HepG2 (cell line): ENCODE measurements at regions not wholly inside any gene's neighbourhood (a gene's known extent, or its start where the extent isn't known, plus 50 kb on each side); places are given as distances from the start of the nearest gene placed in this dataset.

ENCODE experiments used
- ATAC-seq: fragments of 200-7000 bp; cut with Tn5 transposase; 3 replicates; pipeline ENCODE4 v1.9.1; 2020; ENCODE audit warnings: mild to moderate bottlenecking, moderate library complexity
- BruUV-seq: library from RNA; stranded (reverse); fragments of 400-500 nt; replicated peaks from 2 replicates; lab custom pipeline; 2021; lab: Mats Ljungman, UMichigan
- CTCF ChIA-PET: fragments of 300-600 bp; formaldehyde crosslinking; extraction: SDS; loops from one replicate; lab custom pipeline; 2021; ENCODE audit warnings: low total read pairs, inconsistent platforms, low intra/inter-chr PET ratio; lab: Yijun Ruan, JAX
- POLR2A ChIA-PET: fragments of 350-600 bp; sonication (Branson Sonifier 250); formaldehyde crosslinking; loops from one replicate; lab custom pipeline; 2020; ENCODE audit warnings: antibody characterized with exemption, inconsistent platforms; lab: Yijun Ruan, JAX
- DNase-seq: peaks from one replicate; pipeline ENCODE4 v3.0.0-alpha.2; 2015; ENCODE audit warnings: low spot score
- FAIRE-seq: peaks from 3 replicates; lab custom pipeline; 2011; peaks lifted over from hg19 to GRCh38; lab: Jason Lieb, UNC
- H2AFZ ChIP-seq: one replicate; pipeline ENCODE4 v1.6.1; 2011; ENCODE audit warnings: low read length, inconsistent platforms
- H3K27ac ChIP-seq: fragments of 300-600 bp; 3 replicates; pipeline ENCODE4 v1.8.0; 2011; ENCODE audit warnings: mixed run types, mild to moderate bottlenecking, mixed read lengths, low read length, inconsistent platforms; ENCODE audit not compliant: insufficient read depth; ENCODE audit errors: extremely low read length
- H3K27me3 ChIP-seq, 2 experiments: fragments of 200-600 bp in 1 of 2; 2 replicates in 1 of 2; 3 replicates in 1 of 2; pipeline versions ENCODE4 v1.6.0 to v1.8.0; 2011; ENCODE audit warnings: low read length in 2 of 2, mild to moderate bottlenecking in 2 of 2, moderate library complexity in 2 of 2, inconsistent platforms in 1 of 2; ENCODE audit not compliant: insufficient read depth in 2 of 2, control insufficient read depth in 1 of 2
- H3K36me3 ChIP-seq, 2 experiments: fragments of 200-600 bp in 1 of 2; replicated peaks in 1 of 2; 2 replicates in 1 of 2; 3 replicates in 1 of 2; pipeline versions ENCODE4 v1.5.1 to v1.8.0; 2011; ENCODE audit warnings: low read length in 2 of 2, inconsistent platforms in 1 of 2; ENCODE audit not compliant: insufficient read depth in 2 of 2, control insufficient read depth in 1 of 2
- H3K4me1 ChIP-seq: 2 replicates; pipeline ENCODE4 v1.5.1; 2012; ENCODE audit warnings: low read length, inconsistent platforms; ENCODE audit not compliant: insufficient read depth
- H3K4me2 ChIP-seq: 2 replicates; pipeline ENCODE4 v1.6.0; 2011; ENCODE audit warnings: low read depth, low read length, inconsistent platforms
- H3K4me3 ChIP-seq, 3 experiments: fragments of 200-600 bp in 1 of 3; sonication (generic), shearing (Covaris generic) in 1 of 3; replicated peaks in 1 of 3; 2 replicates each; pipeline ENCODE4 v1.5.1; 2011 to 2016; ENCODE audit warnings: low read length in 3 of 3, inconsistent platforms in 2 of 3, low read depth in 2 of 3, mild to moderate bottlenecking in 2 of 3, control low read depth in 1 of 3, mixed read lengths in 1 of 3; ENCODE audit not compliant: insufficient read depth in 1 of 3
- H3K79me2 ChIP-seq: one replicate; pipeline ENCODE4 v1.6.1; 2011; ENCODE audit warnings: low read length, inconsistent platforms; ENCODE audit not compliant: insufficient read depth
- H3K9ac ChIP-seq: 2 replicates; pipeline ENCODE4 v1.6.0; 2011; ENCODE audit warnings: mild to moderate bottlenecking, low read depth, low read length, inconsistent platforms; ENCODE audit not compliant: insufficient read depth
- H3K9me3 ChIP-seq: 2 replicates; pipeline ENCODE4 v1.5.1; 2012; ENCODE audit warnings: mild to moderate bottlenecking, low read length
- H4K20me1 ChIP-seq: 2 replicates; pipeline ENCODE4 v1.6.0; 2011; ENCODE audit warnings: inconsistent platforms, mild to moderate bottlenecking, low read length, moderate library complexity; ENCODE audit not compliant: insufficient read depth
- CTCF ChIP-seq: sonication (generic); formaldehyde crosslinking; IDR thresholded peaks from 2 replicates; pipeline ENCODE4 v1.5.0; 2020; ENCODE audit warnings: mild to moderate bottlenecking, missing genetic modification reagents, moderate library complexity
- EHMT2 ChIP-seq: fragments of 200-600 bp; sonication (generic); IDR thresholded peaks from 2 replicates; pipeline ENCODE4 v1.7.0; 2017; ENCODE audit warnings: antibody characterized with exemption, low read depth, low read length, borderline replicate concordance
- ELF1 ChIP-seq: sonication (generic); formaldehyde crosslinking; IDR thresholded peaks from 2 replicates; pipeline ENCODE4 v1.4.0; 2020; ENCODE audit warnings: missing genetic modification reagents
- ETV5 ChIP-seq: IDR thresholded peaks from 2 replicates; pipeline ENCODE4 v1.6.1; 2018; ENCODE audit warnings: missing biosample characterization, missing genetic modification reagents, inconsistent platforms, borderline replicate concordance
- FOXJ3 ChIP-seq: sonication (generic); formaldehyde crosslinking; IDR thresholded peaks from 2 replicates; pipeline ENCODE4 v1.4.0; 2020; ENCODE audit warnings: missing genetic modification reagents, mild to moderate bottlenecking, borderline replicate concordance
- HNF1B ChIP-seq: sonication (generic); formaldehyde crosslinking; IDR thresholded peaks from 2 replicates; pipeline ENCODE4 v1.5.1; 2020; ENCODE audit warnings: mild to moderate bottlenecking, moderate library complexity, missing genetic modification reagents
- MYNN ChIP-seq: sonication (generic); formaldehyde crosslinking; IDR thresholded peaks from 2 replicates; pipeline ENCODE4 v1.4.0; 2020; ENCODE audit warnings: mild to moderate bottlenecking, low read depth, missing genetic modification reagents
- POLR2AphosphoS5 ChIP-seq: IDR thresholded peaks from 2 replicates; pipeline ENCODE4 v1.6.1; 2012; ENCODE audit warnings: low read depth, low read length
- RARA ChIP-seq: IDR thresholded peaks from 2 replicates; pipeline ENCODE4 v1.6.1; 2016; ENCODE audit warnings: missing genetic modification reagents, missing compliant biosample characterization
- UBTF ChIP-seq: sonication (generic); formaldehyde crosslinking; IDR thresholded peaks from 2 replicates; pipeline ENCODE4 v1.4.0; 2020; ENCODE audit warnings: mild to moderate bottlenecking, missing genetic modification reagents
- ZC3H13 ChIP-seq: sonication (generic); formaldehyde crosslinking; IDR thresholded peaks from 2 replicates; pipeline ENCODE4 v1.8.1; 2023; ENCODE audit warnings: mild to moderate bottlenecking, missing genetic modification reagents, moderate library complexity
- ZNF362 ChIP-seq: sonication (generic); formaldehyde crosslinking; IDR thresholded peaks from 2 replicates; pipeline ENCODE4 v1.4.0; 2020; ENCODE audit warnings: missing genetic modification reagents, mild to moderate bottlenecking, borderline replicate concordance
- ZNF382 ChIP-seq: sonication (generic); formaldehyde crosslinking; IDR thresholded peaks from 2 replicates; pipeline ENCODE4 v1.5.0; 2020; ENCODE audit warnings: missing genetic modification reagents, mild to moderate bottlenecking, borderline replicate concordance
- ZNF564 ChIP-seq: sonication (generic); formaldehyde crosslinking; IDR thresholded peaks from 2 replicates; pipeline ENCODE4 v1.8.1; 2023; ENCODE audit warnings: mild to moderate bottlenecking, missing genetic modification reagents
- whole genome bisulfite sequencing: methylation state at CpG from one replicate; pipeline ENCODE4 v1.1.6; 2017; ENCODE audit warnings: low lambda C conversion rate; 5-methylcytosine and 5-hydroxymethylcytosine counted together
- in situ Hi-C: cut with HindIII; loops from 2 replicates; pipeline ENCODE4 v1.10.0; 2017; ENCODE audit warnings: low pct_unique_long_range_greater_than_20kb; ENCODE audit not compliant: extremely low pct_ligation_motif_present
- intact Hi-C: fragments of 100-400 bp; cut with micrococcal nuclease; formaldehyde crosslinking; loops from one replicate; pipeline ENCODE4 v1.10.0; 2022; ENCODE audit not compliant: unreplicated experiment
- TF ChIP-seq, protein P1 (sequence below): sonication (generic); formaldehyde crosslinking; IDR thresholded peaks from 2 replicates; pipeline ENCODE4 v1.9.0; 2021; ENCODE audit warnings: missing genetic modification reagents, mild to moderate bottlenecking, borderline replicate concordance

DNA sequence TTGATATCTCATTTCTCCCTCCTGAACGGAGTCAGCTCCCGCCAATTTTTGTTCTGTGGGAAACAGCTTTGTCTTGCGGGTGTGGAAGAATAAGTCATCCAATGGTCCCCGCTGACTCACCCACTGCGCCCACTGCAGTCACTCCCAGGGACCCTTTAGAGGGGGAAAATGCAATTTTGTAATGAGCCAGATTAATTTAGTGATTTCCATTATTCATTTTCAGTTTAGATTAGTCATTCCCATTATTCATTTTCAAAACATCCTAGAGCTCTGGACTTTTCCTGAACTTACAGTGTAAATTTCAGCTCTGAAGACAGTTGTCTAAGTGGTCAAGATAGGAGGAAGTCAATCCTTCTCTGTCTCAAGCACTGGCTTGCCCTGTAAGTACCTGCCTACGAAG is 154.9 kb upstream of the TMEM72 start:
- Histone ChIP-seq H4K20me1 (no peaks in the 10 kb centered on the region), H3K79me2 (no peaks in the 10 kb centered on the region), H3K27me3 (no peaks in the 10 kb centered on the region), H3K9me3 (no peaks in the 10 kb centered on the region), H3K4me2 (no peak overlapping the region), H2AFZ (no peak overlapping the region), H3K27ac (no peak overlapping the region), H3K36me3 (no peaks in the 10 kb centered on the region), H3K4me3 (no peak overlapping the region), H3K9ac (no peak overlapping the region), H3K4me1 (no peaks in the 10 kb centered on the region)
- ChIA-PET CTCF (no interaction called here), POLR2A (no interaction called here)
- FAIRE-seq, result no peak
- no peak for DNase-seq
- ATAC-seq, result no peak
- WGBS, result 59% methylated on average over 6 of the region's 6 CpGs
- in situ Hi-C loops, result no loop called here
- no TSS peak for BruUV-seq
- intact Hi-C loops, result no loop called here
- TF ChIP-seq CTCF (CRISPR knock-in tag) (no peak), ZNF382 (CRISPR knock-in tag) (no peak), HNF1B (CRISPR knock-in tag) (no peak), ZC3H13 (no peak), POLR2AphosphoS5 (no peak), UBTF (no peak), MYNN (no peak), ETV5 (CRISPR knock-in tag) (no peak), RARA (CRISPR knock-in tag) (no peak), ZNF362 (CRISPR knock-in tag) (no peak), EHMT2 (no peak), ELF1 (no peak), ZNF564 (no peak), FOXJ3 (CRISPR knock-in tag) (no peak)
- TF ChIP-seq, protein P1, sequence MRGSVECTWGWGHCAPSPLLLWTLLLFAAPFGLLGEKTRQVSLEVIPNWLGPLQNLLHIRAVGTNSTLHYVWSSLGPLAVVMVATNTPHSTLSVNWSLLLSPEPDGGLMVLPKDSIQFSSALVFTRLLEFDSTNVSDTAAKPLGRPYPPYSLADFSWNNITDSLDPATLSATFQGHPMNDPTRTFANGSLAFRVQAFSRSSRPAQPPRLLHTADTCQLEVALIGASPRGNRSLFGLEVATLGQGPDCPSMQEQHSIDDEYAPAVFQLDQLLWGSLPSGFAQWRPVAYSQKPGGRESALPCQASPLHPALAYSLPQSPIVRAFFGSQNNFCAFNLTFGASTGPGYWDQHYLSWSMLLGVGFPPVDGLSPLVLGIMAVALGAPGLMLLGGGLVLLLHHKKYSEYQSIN (CRISPR knock-in tag), result no peak
